Stomach (tissue), 8 donors: ENCODE measurements at regions not wholly inside any gene's neighbourhood (a gene's known extent, or its start where the extent isn't known, plus 50 kb on each side); places are given as distances from the start of the nearest gene placed in this dataset.

ENCODE experiments used
- DNase-seq, 2 donors: peaks; one replicate each; pipeline versions ENCODE4 v3.0.0 to v3.0.0-alpha.2; 2013 to 2019
- H3K27ac ChIP-seq, 5 donors: fragments of 200-600 bp in 4 of 5; sonication (generic) in 4 of 5; one replicate each; pipeline ENCODE4 v1.5.1; 2013 to 2019; ENCODE audit warnings: mild to moderate bottlenecking in 1 of 5, moderate library complexity in 1 of 5
- H3K27me3 ChIP-seq, 3 donors: fragments of 200-600 bp; sonication (generic); one replicate each; pipeline ENCODE4 v1.5.1; 2017 to 2019; ENCODE audit warnings: mixed run types in 1 of 3
- H3K36me3 ChIP-seq, 4 donors: fragments of 200-600 bp; sonication (generic); 1 replicate in 3 of 4; 2 replicates in 1 of 4; pipeline ENCODE4 v1.5.1; 2016 to 2019
- H3K4me1 ChIP-seq, 4 donors: fragments of 200-600 bp; sonication (generic); one replicate each; pipeline ENCODE4 v1.5.1; 2016 to 2019
- H3K4me3 ChIP-seq, 4 donors: fragments of 200-600 bp; sonication (generic) in 3 of 4; one replicate each; pipeline ENCODE4 v1.5.1; 2016 to 2019; ENCODE audit warnings: mild to moderate bottlenecking in 1 of 4
- H3K9me3 ChIP-seq, 4 donors: fragments of 200-600 bp; sonication (generic); one replicate each; pipeline ENCODE4 v1.5.1; 2016 to 2019
- CTCF ChIP-seq, 7 experiments: fragments of 450-650 bp in 4 of 7; fragments of 200-600 bp in 3 of 7; sonication (generic) in 3 of 7; IDR thresholded peaks; one replicate each; pipeline ENCODE4 v1.5.1; 2016 to 2019; ENCODE audit warnings: antibody characterized with exemption in 7 of 7, control low read depth in 2 of 7, mild to moderate bottlenecking in 1 of 7
- EP300 ChIP-seq: sonication (generic); formaldehyde crosslinking; IDR thresholded peaks from one replicate; pipeline ENCODE4 v1.6.1; 2017; ENCODE audit warnings: antibody characterized with exemption
- POLR2A ChIP-seq, 4 donors: fragments of 450-650 bp; IDR thresholded peaks; one replicate each; pipeline ENCODE4 v1.6.1; 2016; ENCODE audit warnings: antibody characterized with exemption in 4 of 4, control low read depth in 2 of 4, mild to moderate bottlenecking in 1 of 4, moderate library complexity in 1 of 4
- POLR2AphosphoS5 ChIP-seq, 3 donors: sonication (generic); formaldehyde crosslinking; IDR thresholded peaks; one replicate each; pipeline ENCODE4 v1.6.1; 2016; ENCODE audit warnings: antibody characterized with exemption in 3 of 3
- WGBS, 5 donors: extraction: QIAGEN DNeasy Blood & Tissue Kit in 3 of 5; methylation state at CpG; one replicate each; pipeline versions ENCODE4 v1.1.5 to v1.1.7; 2013 to 2018; 5-methylcytosine and 5-hydroxymethylcytosine counted together
- intact Hi-C: fragments of 100-400 bp; cut with DNase I; formaldehyde crosslinking; loops from one replicate; pipeline ENCODE4 v1.15.1; 2023; ENCODE audit warnings: low total_unique reads
- donor health status: healthy with polysubstance abuse.
- donor health status: Bipolar disorder and iron deficiency.
- donor health status: healthy.

- no peak for DNase-seq
- H3K27ac ChIP-seq = no peak overlapping the region
- no peaks in the 10 kb centered on the region for H3K27me3 ChIP-seq
- H3K9me3 ChIP-seq = peaks cover 0 to 16% (median 4%) of the 10 kb centered on the region in 4 donors
- no peaks in the 10 kb centered on the region for H3K4me1 ChIP-seq
- WGBS, 5 donors = 67 to 95% (median 72%) methylated on average over 1 of the region's 1 CpG
- TF ChIP-seq POLR2A (IDR thresholded peaks at IDR 0.05) = no peak
- TF ChIP-seq CTCF (IDR thresholded peaks at IDR 0.05) = no peak
- no peak for TF ChIP-seq POLR2AphosphoS5 (IDR thresholded peaks at IDR 0.05)
- no peak for TF ChIP-seq EP300
- H3K4me3 ChIP-seq = no peak overlapping the region
- H3K36me3 ChIP-seq = no peaks in the 10 kb centered on the region
- intact Hi-C loops = no loop called here
These were observed 845.9 kb downstream of the SUCLG1 start for GRCh38 chr2:83613178-83613577.

GRCh38 chr2:83602753-83603152 is 856.3 kb downstream of the SUCLG1 start:
- WGBS, 5 donors = 88 to 92% (median 91%) methylated on average over 6 of the region's 6 CpGs
- Histone ChIP-seq H3K27ac (no peak overlapping the region), H3K27me3 (no peaks in the 10 kb centered on the region), H3K4me1 (no peaks in the 10 kb centered on the region), H3K4me3 (no peak overlapping the region), H3K36me3 (no peaks in the 10 kb centered on the region), H3K9me3 (peaks cover 0 to 15% (median 8%) of the 10 kb centered on the region in 4 donors)
- DNase-seq = no peak
- intact Hi-C loops = no loop called here
- TF ChIP-seq EP300 (no peak), POLR2A (IDR thresholded peaks at IDR 0.05) (no peak), POLR2AphosphoS5 (IDR thresholded peaks at IDR 0.05) (no peak), CTCF (IDR thresholded peaks at IDR 0.05) (no peak)

GRCh38 chr2:83596592-83597282 is 862.3 kb downstream of the SUCLG1 start:
- no peak for DNase-seq
- no peak overlapping the region for H3K4me3 ChIP-seq
- no peaks in the 10 kb centered on the region for H3K27me3 ChIP-seq
- intact Hi-C loops = no loop called here
- H3K27ac ChIP-seq = no peak overlapping the region
- H3K4me1 ChIP-seq = no peaks in the 10 kb centered on the region
- 38 to 72% (median 52%) methylated on average over 1 of the region's 1 CpG for WGBS, 5 donors
- H3K36me3 ChIP-seq = no peaks in the 10 kb centered on the region
- peaks cover 0 to 7% (median 3%) of the 10 kb centered on the region in 4 donors for H3K9me3 ChIP-seq
- no peak for TF ChIP-seq POLR2AphosphoS5 (IDR thresholded peaks at IDR 0.05)
- TF ChIP-seq CTCF (IDR thresholded peaks at IDR 0.05) = no peak
- no peak for TF ChIP-seq POLR2A (IDR thresholded peaks at IDR 0.05)
- no peak for TF ChIP-seq EP300

- no peak for DNase-seq
- Histone ChIP-seq H3K27me3 (no peaks in the 10 kb centered on the region), H3K27ac (no peak overlapping the region), H3K36me3 (no peaks in the 10 kb centered on the region), H3K4me3 (no peak overlapping the region), H3K4me1 (no peaks in the 10 kb centered on the region), H3K9me3 (peaks cover 0 to 7% (median 3%) of the 10 kb centered on the region in 4 donors)
- WGBS, 5 donors = 49 to 58% (median 52%) methylated on average over 3 of the region's 3 CpGs
- TF ChIP-seq POLR2A (IDR thresholded peaks at IDR 0.05) (no peak), CTCF (IDR thresholded peaks at IDR 0.05) (no peak), POLR2AphosphoS5 (IDR thresholded peaks at IDR 0.05) (no peak), EP300 (no peak)
- intact Hi-C loops = no loop called here
These were observed 863.2 kb downstream of the SUCLG1 start for GRCh38 chr2:83595926-83596325.
